Upper lobe of left lung (tissue), 4 donors: ENCODE measurements at regions not wholly inside any gene's neighbourhood (a gene's known extent, or its start where the extent isn't known, plus 50 kb on each side); places are given as distances from the start of the nearest gene placed in this dataset.

ENCODE experiments used
- POLR2AphosphoS5 ChIP-seq, 2 donors: sonication (generic); formaldehyde crosslinking; IDR thresholded peaks; one replicate each; pipeline ENCODE4 v1.5.1; 2017; ENCODE audit warnings: antibody characterized with exemption in 2 of 2
- TF ChIP-seq, protein P1 (sequence below), 6 experiments: fragments of 450-650 bp in 4 of 6; fragments of 200-600 bp in 2 of 6; sonication (generic) in 2 of 6; IDR thresholded peaks; one replicate each; pipeline ENCODE4 v1.5.1; 2016 to 2019; ENCODE audit warnings: antibody characterized with exemption in 6 of 6

DNA sequence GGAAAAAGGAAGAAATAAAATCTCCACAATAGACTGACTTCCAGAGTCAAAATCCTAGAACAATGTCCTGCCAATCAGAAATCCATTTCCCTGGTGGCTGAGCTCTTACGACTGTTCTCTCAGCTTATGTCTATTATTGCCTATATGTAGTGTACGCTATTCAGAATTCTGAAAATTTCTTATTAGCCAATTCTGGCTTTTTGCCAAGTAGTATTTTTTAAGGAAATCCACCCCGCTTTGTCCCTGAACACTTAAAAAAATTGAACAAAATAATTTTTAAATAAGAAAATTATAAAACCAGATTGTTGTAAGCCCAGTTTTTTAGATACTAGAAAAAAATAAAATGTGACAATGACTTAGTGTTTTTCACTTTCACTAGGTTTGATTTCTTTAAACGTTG, 143.0 kb downstream of the KCNA5 start:
- TF ChIP-seq, protein P1, sequence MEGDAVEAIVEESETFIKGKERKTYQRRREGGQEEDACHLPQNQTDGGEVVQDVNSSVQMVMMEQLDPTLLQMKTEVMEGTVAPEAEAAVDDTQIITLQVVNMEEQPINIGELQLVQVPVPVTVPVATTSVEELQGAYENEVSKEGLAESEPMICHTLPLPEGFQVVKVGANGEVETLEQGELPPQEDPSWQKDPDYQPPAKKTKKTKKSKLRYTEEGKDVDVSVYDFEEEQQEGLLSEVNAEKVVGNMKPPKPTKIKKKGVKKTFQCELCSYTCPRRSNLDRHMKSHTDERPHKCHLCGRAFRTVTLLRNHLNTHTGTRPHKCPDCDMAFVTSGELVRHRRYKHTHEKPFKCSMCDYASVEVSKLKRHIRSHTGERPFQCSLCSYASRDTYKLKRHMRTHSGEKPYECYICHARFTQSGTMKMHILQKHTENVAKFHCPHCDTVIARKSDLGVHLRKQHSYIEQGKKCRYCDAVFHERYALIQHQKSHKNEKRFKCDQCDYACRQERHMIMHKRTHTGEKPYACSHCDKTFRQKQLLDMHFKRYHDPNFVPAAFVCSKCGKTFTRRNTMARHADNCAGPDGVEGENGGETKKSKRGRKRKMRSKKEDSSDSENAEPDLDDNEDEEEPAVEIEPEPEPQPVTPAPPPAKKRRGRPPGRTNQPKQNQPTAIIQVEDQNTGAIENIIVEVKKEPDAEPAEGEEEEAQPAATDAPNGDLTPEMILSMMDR (IDR thresholded peaks at IDR 0.05), result no peak
- TF ChIP-seq POLR2AphosphoS5 (IDR thresholded peaks at IDR 0.05), result no peak
